GM12872 (cell line): ENCODE measurements at regions not wholly inside any gene's neighbourhood (a gene's known extent, or its start where the extent isn't known, plus 50 kb on each side); places are given as distances from the start of the nearest gene placed in this dataset.

ENCODE experiments used
- TF ChIP-seq, protein P1 (sequence below): IDR thresholded peaks from 3 replicates; pipeline ENCODE4 v1.5.1; 2011; ENCODE audit warnings: low read depth, mild to moderate bottlenecking, low read length, moderate library complexity; ENCODE audit not compliant: insufficient read depth

DNA sequence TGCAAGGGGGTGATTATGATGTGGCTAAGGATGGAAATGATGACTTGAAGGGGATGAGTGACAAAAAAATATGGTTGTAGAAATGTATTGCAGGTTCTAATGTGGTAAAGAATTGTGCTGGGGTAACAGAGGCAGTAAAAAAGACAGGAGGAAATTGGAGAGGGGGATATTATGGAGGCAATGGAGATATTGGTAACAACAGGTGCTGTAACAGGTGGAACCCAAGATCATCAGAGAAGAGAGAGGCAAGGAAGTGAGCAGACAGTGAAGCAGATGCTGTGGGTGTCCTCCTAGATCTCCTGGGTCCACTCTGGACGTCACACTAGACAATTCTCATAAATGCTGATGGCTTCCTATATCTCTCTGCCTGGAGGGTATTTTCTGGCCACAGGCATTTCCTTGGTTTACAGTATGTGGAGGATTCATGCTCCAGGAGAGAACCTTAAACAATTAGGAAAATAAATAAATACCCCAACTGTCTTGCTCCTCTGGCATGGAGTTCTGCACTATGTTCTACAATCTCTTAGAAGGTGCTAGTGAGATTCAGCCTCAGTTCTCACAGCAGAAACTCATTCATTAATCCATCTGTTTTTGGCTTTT is 620.3 kb upstream of the PLXNA2 start:
- TF ChIP-seq, protein P1, sequence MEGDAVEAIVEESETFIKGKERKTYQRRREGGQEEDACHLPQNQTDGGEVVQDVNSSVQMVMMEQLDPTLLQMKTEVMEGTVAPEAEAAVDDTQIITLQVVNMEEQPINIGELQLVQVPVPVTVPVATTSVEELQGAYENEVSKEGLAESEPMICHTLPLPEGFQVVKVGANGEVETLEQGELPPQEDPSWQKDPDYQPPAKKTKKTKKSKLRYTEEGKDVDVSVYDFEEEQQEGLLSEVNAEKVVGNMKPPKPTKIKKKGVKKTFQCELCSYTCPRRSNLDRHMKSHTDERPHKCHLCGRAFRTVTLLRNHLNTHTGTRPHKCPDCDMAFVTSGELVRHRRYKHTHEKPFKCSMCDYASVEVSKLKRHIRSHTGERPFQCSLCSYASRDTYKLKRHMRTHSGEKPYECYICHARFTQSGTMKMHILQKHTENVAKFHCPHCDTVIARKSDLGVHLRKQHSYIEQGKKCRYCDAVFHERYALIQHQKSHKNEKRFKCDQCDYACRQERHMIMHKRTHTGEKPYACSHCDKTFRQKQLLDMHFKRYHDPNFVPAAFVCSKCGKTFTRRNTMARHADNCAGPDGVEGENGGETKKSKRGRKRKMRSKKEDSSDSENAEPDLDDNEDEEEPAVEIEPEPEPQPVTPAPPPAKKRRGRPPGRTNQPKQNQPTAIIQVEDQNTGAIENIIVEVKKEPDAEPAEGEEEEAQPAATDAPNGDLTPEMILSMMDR: no peak

DNA sequence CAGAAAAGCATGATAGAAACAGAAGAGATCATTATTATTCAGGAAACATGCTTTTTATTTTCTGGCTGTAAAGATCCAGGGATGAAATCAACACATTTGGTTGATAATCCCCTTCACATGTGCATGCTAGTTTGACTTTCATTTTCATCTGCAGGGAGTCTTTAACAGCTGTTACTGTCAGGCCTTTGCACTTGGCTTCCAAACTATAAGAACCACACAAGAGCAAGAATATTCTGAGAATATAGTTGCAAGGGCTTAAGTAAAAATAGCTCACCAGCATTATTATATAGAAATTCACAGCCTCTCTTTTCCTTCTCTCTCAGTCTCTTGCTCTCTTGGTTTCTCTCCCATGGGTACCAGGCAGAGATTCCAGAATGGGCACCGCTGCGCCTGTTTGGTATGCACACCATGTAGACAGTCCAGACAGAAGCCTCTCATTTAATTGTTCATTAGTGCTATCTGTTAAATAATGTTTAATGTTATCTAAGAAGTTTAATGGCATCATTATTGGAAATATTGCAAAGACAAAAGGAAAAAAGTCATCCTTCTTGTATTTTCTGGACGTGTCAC is 622.3 kb upstream of the PLXNA2 start:
- TF ChIP-seq, protein P1: no peak

DNA sequence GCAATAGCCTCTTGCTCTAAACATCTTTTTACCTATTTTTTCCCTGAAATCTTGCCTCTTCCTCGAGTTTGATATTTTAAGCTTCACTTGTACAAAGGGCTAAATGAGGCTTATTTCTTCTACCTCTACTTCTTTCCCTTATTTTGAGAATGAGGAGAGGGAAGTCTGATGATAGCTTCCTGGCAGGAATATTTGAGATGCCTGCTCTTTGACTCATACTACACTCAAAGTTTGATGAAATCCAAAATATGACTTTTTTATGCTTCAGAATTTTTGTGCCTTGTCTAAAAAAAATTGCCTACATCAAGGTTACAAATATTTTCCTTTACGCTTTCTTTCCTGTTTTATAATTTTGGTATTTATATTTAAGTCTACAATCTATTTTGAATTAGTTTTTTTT is 624.4 kb upstream of the PLXNA2 start:
- TF ChIP-seq, protein P1: no peak

- TF ChIP-seq, protein P1: no peak
These were observed 630.7 kb upstream of the PLXNA2 start for GRCh38 chr1:208874915-208875314.

GRCh38 chr1:208879022-208879421 is 634.8 kb upstream of the PLXNA2 start:
- TF ChIP-seq, protein P1: no peak

DNA sequence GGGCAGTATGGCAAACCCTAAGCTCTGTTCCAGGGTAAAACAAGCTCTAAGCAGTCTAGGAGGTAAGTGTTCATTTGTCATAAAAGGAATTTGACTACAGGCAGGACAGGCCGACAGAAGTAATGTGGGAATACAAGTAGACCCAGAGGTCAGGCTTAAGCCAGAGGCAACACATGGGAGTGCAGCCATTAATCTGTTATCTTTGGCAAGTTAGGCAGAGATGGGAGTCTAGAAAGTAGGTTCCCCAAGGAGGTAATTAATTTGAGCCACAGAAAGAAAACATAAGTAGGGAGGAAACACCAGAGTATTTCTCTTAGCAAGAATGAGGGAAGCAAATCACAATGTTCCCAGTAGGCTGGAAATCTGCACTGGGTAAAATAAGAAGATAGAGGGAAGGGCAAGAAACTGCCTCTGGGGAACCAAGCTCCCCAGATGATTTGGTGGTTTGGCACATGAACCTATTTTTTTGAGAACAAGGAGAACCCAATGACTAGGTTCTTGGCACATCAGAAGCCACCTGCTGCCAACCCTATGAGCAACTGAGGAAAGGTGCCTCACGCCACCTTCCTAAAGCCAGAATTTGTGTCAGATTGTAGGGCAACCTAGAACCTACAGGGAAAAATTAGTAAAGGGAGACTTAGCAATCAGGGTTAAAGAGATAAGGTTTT is 636.4 kb upstream of the PLXNA2 start:
- TF ChIP-seq, protein P1: no peak

DNA sequence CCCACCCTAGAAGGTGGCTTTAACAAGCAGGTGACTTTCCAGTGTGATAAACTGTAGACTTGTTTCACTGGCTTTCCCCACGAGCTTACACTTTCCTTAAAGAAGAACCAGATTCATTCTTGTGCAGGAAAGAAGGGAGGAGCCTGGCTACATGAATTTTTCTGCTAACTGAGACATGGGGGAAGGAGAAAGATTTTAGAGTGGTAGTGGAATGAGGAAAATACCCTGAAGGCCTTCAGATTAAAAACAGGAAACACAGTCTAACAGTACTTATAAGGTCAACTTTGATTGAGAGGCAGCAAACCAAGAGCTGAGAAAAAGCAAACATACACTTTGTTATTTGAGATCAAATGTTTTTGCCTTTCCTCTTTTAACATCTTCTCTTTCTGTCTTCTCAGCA is 640.9 kb upstream of the PLXNA2 start:
- TF ChIP-seq, protein P1: no peak
